NT2/D1 (cell line): ENCODE measurements at regions not wholly inside any gene's neighbourhood (a gene's known extent, or its start where the extent isn't known, plus 50 kb on each side); places are given as distances from the start of the nearest gene placed in this dataset.

Experiments
- SUZ12 ChIP-seq: IDR thresholded peaks from 2 replicates; pipeline ENCODE4 v1.6.1; 2011; ENCODE audit not compliant: insufficient read length, insufficient read depth; ENCODE audit errors: extremely low read depth
- YY1 ChIP-seq: IDR thresholded peaks from 2 replicates; pipeline ENCODE4 v1.6.1; 2011; ENCODE audit not compliant: insufficient read length, insufficient read depth
- ZNF274 ChIP-seq: IDR thresholded peaks from 2 replicates; pipeline ENCODE4 v1.6.1; 2011; ENCODE audit warnings: mild to moderate bottlenecking, low read depth, low read length

GRCh38 chr11:122309262-122309925 lies 193.4 kb upstream of the BLID start:
- TF ChIP-seq YY1 (no peak), SUZ12 (no peak), ZNF274 (no peak)
